ENCODE measurements at regions not wholly inside any gene's neighbourhood (a gene's known extent, or its start where the extent isn't known, plus 50 kb on each side); places are given as distances from the start of the nearest gene placed in this dataset.

DNA sequence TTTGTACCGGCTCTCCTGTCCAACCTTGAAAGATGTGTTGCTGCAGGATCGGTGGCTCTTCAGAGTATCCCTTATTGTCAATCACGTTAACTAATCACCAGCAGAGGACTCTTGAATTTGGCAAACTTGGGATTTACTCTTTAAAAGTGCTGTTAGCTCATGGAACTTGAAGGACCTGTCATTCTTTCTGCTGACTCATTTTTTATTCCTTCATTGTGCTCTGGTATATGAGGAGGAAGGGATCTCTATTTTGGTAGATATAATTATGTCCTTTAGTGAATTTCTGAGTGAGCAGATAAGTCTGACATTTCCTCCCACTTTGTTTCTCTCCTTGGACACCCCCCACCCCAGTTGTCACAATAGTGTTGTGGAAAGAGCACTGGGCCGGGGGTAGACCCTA is 175.1 kb upstream of the HDAC9 start:
- TF ChIP-seq, protein P1, sequence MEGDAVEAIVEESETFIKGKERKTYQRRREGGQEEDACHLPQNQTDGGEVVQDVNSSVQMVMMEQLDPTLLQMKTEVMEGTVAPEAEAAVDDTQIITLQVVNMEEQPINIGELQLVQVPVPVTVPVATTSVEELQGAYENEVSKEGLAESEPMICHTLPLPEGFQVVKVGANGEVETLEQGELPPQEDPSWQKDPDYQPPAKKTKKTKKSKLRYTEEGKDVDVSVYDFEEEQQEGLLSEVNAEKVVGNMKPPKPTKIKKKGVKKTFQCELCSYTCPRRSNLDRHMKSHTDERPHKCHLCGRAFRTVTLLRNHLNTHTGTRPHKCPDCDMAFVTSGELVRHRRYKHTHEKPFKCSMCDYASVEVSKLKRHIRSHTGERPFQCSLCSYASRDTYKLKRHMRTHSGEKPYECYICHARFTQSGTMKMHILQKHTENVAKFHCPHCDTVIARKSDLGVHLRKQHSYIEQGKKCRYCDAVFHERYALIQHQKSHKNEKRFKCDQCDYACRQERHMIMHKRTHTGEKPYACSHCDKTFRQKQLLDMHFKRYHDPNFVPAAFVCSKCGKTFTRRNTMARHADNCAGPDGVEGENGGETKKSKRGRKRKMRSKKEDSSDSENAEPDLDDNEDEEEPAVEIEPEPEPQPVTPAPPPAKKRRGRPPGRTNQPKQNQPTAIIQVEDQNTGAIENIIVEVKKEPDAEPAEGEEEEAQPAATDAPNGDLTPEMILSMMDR (IDR thresholded peaks at IDR 0.05): no peak
- TF ChIP-seq POLR2A (IDR thresholded peaks at IDR 0.05): no peak
